SK-N-SH (cell line): ENCODE measurements at regions not wholly inside any gene's neighbourhood (a gene's known extent, or its start where the extent isn't known, plus 50 kb on each side); places are given as distances from the start of the nearest gene placed in this dataset.

Experiments used
- CTCF ChIP-seq: fragments of 200-600 bp; sonication (generic); IDR thresholded peaks from 2 replicates; pipeline ENCODE4 v1.6.1; 2017; ENCODE audit warnings: antibody characterized with exemption, mild to moderate bottlenecking, moderate library complexity
- SMC3 ChIP-seq: IDR thresholded peaks from 2 replicates; pipeline ENCODE4 v1.6.1; 2012; ENCODE audit warnings: low read depth, low read length, improper control_type of control experiment
- USF2 ChIP-seq: fragments of 150-350 bp; IDR thresholded peaks from 2 replicates; pipeline ENCODE4 v1.6.1; 2017; ENCODE audit warnings: antibody characterized with exemption, low read length, low read depth, borderline replicate concordance

- TF ChIP-seq USF2 (no peak), CTCF (no peak), SMC3 (no peak)
Observed at GRCh38 chr10:8897769-8898168, 843.3 kb downstream of the GATA3 start.
